ENCODE measurements at regions not wholly inside any gene's neighbourhood (a gene's known extent, or its start where the extent isn't known, plus 50 kb on each side); places are given as distances from the start of the nearest gene placed in this dataset.

DNA sequence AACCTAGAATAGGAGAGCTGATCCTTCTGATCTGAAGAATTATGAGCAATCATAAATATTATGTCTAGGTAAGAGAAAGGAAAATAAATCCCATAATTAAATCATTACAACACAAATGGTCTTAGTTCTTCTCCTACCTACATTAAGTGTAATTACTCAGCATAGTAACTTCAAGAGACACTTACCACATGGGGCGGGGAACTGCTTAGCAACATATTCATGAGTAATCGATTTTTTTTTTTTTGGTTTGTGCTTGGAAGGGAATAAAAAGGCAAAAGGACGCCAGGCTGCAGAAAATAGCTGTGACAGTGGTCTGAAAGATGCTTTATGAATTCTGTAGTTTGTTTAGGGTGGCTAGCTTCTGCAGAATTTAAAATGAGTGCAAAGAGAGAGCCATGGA, 103.3 kb upstream of the HTR2A start:
- no peak overlapping the region for H3K27ac ChIP-seq
- peaks cover 0 to 6% (median 0%) of the 10 kb centered on the region in 9 donors for H3K27me3 ChIP-seq
- H3K36me3 ChIP-seq = no peaks in the 10 kb centered on the region
- ATAC-seq (no peak), DNase-seq (no peak)
- H3K4me1 ChIP-seq = no peaks in the 10 kb centered on the region
- TF ChIP-seq, protein P1, sequence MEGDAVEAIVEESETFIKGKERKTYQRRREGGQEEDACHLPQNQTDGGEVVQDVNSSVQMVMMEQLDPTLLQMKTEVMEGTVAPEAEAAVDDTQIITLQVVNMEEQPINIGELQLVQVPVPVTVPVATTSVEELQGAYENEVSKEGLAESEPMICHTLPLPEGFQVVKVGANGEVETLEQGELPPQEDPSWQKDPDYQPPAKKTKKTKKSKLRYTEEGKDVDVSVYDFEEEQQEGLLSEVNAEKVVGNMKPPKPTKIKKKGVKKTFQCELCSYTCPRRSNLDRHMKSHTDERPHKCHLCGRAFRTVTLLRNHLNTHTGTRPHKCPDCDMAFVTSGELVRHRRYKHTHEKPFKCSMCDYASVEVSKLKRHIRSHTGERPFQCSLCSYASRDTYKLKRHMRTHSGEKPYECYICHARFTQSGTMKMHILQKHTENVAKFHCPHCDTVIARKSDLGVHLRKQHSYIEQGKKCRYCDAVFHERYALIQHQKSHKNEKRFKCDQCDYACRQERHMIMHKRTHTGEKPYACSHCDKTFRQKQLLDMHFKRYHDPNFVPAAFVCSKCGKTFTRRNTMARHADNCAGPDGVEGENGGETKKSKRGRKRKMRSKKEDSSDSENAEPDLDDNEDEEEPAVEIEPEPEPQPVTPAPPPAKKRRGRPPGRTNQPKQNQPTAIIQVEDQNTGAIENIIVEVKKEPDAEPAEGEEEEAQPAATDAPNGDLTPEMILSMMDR (IDR thresholded peaks at IDR 0.05) = no peak
- no peak for TF ChIP-seq POLR2A (IDR thresholded peaks at IDR 0.05)
- intact Hi-C loops (cut with DNase I) = no loop called here
- 65 to 77% (median 72%) methylated on average over 3 of the region's 3 CpGs for whole genome bisulfite sequencing, 4 donors
- no peak overlapping the region for H3K4me3 ChIP-seq
- no peaks in the 10 kb centered on the region for H3K9me3 ChIP-seq

GRCh38 chr13:46996316-46997030, 99.6 kb upstream of the HTR2A start:
- no peak for ATAC-seq
- no peak overlapping the region for H3K4me3 ChIP-seq
- intact Hi-C loops (cut with DNase I) = no loop called here
- H3K36me3 ChIP-seq = no peaks in the 10 kb centered on the region
- peaks cover 0 to 3% (median 0%) of the 10 kb centered on the region in 9 donors for H3K27me3 ChIP-seq
- TF ChIP-seq POLR2A (IDR thresholded peaks at IDR 0.05) = no peak
- no peaks in the 10 kb centered on the region for H3K4me1 ChIP-seq
- DNase-seq = no peak
- 81 to 89% (median 84%) methylated on average over 4 of the region's 4 CpGs for WGBS, 4 donors
- H3K27ac ChIP-seq = no peak overlapping the region
- H3K9me3 ChIP-seq = no peaks in the 10 kb centered on the region

GRCh38 chr13:46995874-46996273, 99.0 kb upstream of the HTR2A start:
- Histone ChIP-seq H3K9me3 (no peaks in the 10 kb centered on the region), H3K27me3 (peaks cover 0 to 3% (median 0%) of the 10 kb centered on the region in 9 donors), H3K36me3 (no peaks in the 10 kb centered on the region), H3K27ac (no peak overlapping the region), H3K4me3 (no peak overlapping the region), H3K4me1 (no peaks in the 10 kb centered on the region)
- ATAC-seq = no peak
- intact Hi-C loops (cut with DNase I) = no loop called here
- TF ChIP-seq POLR2A (IDR thresholded peaks at IDR 0.05) = no peak
- TF ChIP-seq, protein P1 (IDR thresholded peaks at IDR 0.05) = no peak
- WGBS, 4 donors = 31 to 43% (median 37%) methylated on average over 1 of the region's 1 CpG
- DNase-seq = no peak

GRCh38 chr13:46994492-46994891, 97.6 kb upstream of the HTR2A start:
- Histone ChIP-seq H3K27ac (no peak overlapping the region), H3K36me3 (no peaks in the 10 kb centered on the region), H3K4me1 (no peaks in the 10 kb centered on the region), H3K4me3 (no peak overlapping the region), H3K27me3 (peaks cover 0 to 7% (median 0%) of the 10 kb centered on the region in 9 donors), H3K9me3 (no peaks in the 10 kb centered on the region)
- DNase-seq (no peak), ATAC-seq (no peak)
- intact Hi-C loops (cut with DNase I) = no loop called here
- WGBS, 4 donors = 85 to 91% (median 90%) methylated on average over 7 of the region's 7 CpGs
- TF ChIP-seq, protein P1 (IDR thresholded peaks at IDR 0.05) = no peak
- TF ChIP-seq POLR2A (IDR thresholded peaks at IDR 0.05) = no peak

All from heart left ventricle (tissue), 16 donors.